Vagina (tissue), 2 donors: ENCODE measurements at regions not wholly inside any gene's neighbourhood (a gene's known extent, or its start where the extent isn't known, plus 50 kb on each side); places are given as distances from the start of the nearest gene placed in this dataset.

Experiments
- CTCF ChIP-seq, 3 experiments: fragments of 450-650 bp in 2 of 3; fragments of 200-600 bp in 1 of 3; sonication (generic) in 1 of 3; IDR thresholded peaks; one replicate each; pipeline ENCODE4 v1.5.1; 2017 to 2019; ENCODE audit warnings: antibody characterized with exemption in 3 of 3, mild to moderate bottlenecking in 2 of 3, moderate library complexity in 2 of 3
- POLR2A ChIP-seq, 2 donors: fragments of 450-650 bp; IDR thresholded peaks; one replicate each; pipeline ENCODE4 v1.6.1; 2017; ENCODE audit warnings: antibody characterized with exemption in 2 of 2, mild to moderate bottlenecking in 2 of 2, moderate library complexity in 2 of 2
- POLR2AphosphoS5 ChIP-seq, 2 donors: sonication (generic); formaldehyde crosslinking; IDR thresholded peaks; one replicate each; pipeline ENCODE4 v1.9.0; 2017; ENCODE audit warnings: antibody characterized with exemption in 2 of 2, mild to moderate bottlenecking in 2 of 2, low read depth in 1 of 2; ENCODE audit not compliant: insufficient read depth in 1 of 2

GRCh38 chr4:105067946-105068345 is 78.7 kb upstream of the TET2 start:
- TF ChIP-seq CTCF (IDR thresholded peaks at IDR 0.05) (no peak), POLR2AphosphoS5 (IDR thresholded peaks at IDR 0.05; ENCODE audit: insufficient read depth in 1 of 2, low read depth in 1 of 2) (no peak), POLR2A (IDR thresholded peaks at IDR 0.05) (no peak)
